Loucy (cell line): ENCODE measurements at regions not wholly inside any gene's neighbourhood (a gene's known extent, or its start where the extent isn't known, plus 50 kb on each side); places are given as distances from the start of the nearest gene placed in this dataset.

ENCODE experiments used
- H2AFZ ChIP-seq: fragments of 200-600 bp; sonication (generic); 2 replicates; pipeline ENCODE4 v1.6.0; 2016; ENCODE audit warnings: antibody characterized with exemption, mild to moderate bottlenecking, low read length, moderate library complexity
- H3F3A ChIP-seq: fragments of 200-600 bp; 2 replicates; pipeline ENCODE4 v1.6.0; 2016; ENCODE audit warnings: antibody characterized with exemption, low read depth, mild to moderate bottlenecking
- H3K27me3 ChIP-seq: fragments of 200-600 bp; sonication (generic); 2 replicates; pipeline ENCODE4 v1.6.1; 2014; ENCODE audit warnings: low read length, mild to moderate bottlenecking; ENCODE audit not compliant: insufficient read depth, poor library complexity, severe bottlenecking
- H3K36me3 ChIP-seq: fragments of 200-600 bp; sonication (generic); 2 replicates; pipeline ENCODE4 v1.6.1; 2016; ENCODE audit warnings: low read length; ENCODE audit not compliant: insufficient read depth
- H3K4me1 ChIP-seq: fragments of 200-600 bp; sonication (generic); 2 replicates; pipeline ENCODE4 v1.5.1; 2014; ENCODE audit warnings: low read length, mild to moderate bottlenecking; ENCODE audit not compliant: insufficient read depth, poor library complexity, severe bottlenecking
- H3K4me2 ChIP-seq: fragments of 200-600 bp; sonication (generic); 2 replicates; pipeline ENCODE4 v1.6.0; 2014; ENCODE audit warnings: antibody characterized with exemption, low read length, low read depth, mild to moderate bottlenecking; ENCODE audit not compliant: poor library complexity, severe bottlenecking
- H3K4me3 ChIP-seq: fragments of 200-600 bp; sonication (generic); 2 replicates; pipeline ENCODE4 v1.5.1; 2014; ENCODE audit warnings: low read length, mild to moderate bottlenecking, mixed read lengths; ENCODE audit not compliant: poor library complexity, severe bottlenecking
- H3K79me2 ChIP-seq: fragments of 200-600 bp; sonication (generic); 2 replicates; pipeline ENCODE4 v1.6.1; 2014; ENCODE audit warnings: low read length; ENCODE audit not compliant: insufficient read depth
- H3K9ac ChIP-seq: fragments of 200-600 bp; sonication (generic); 2 replicates; pipeline ENCODE4 v1.6.0; 2014; ENCODE audit warnings: mild to moderate bottlenecking, low read depth, low read length, moderate library complexity; ENCODE audit not compliant: poor library complexity, severe bottlenecking
- H3K9me2 ChIP-seq: fragments of 200-600 bp; sonication (generic); replicated peaks from 2 replicates; pipeline ENCODE4 v1.6.1; 2016; ENCODE audit warnings: low read depth, low read length, mixed read lengths
- H3K9me3 ChIP-seq: fragments of 200-600 bp; sonication (generic); 2 replicates; pipeline ENCODE4 v1.6.1; 2014; ENCODE audit warnings: mild to moderate bottlenecking, antibody characterized with exemption, low read length, low read depth; ENCODE audit not compliant: insufficient read depth
- H4K20me1 ChIP-seq: fragments of 200-600 bp; sonication (generic); 2 replicates; pipeline ENCODE4 v1.6.0; 2014; ENCODE audit warnings: antibody characterized with exemption, low read length, mild to moderate bottlenecking; ENCODE audit not compliant: insufficient read depth, poor library complexity, severe bottlenecking
- EZH2phosphoT487 ChIP-seq: fragments of 200-600 bp; IDR thresholded peaks from 2 replicates; pipeline ENCODE4 v1.6.1; 2018; ENCODE audit warnings: antibody characterized with exemption, mild to moderate bottlenecking, moderate library complexity, borderline replicate concordance
- TF ChIP-seq, protein P1 (sequence below): fragments of 200-600 bp; sonication (generic); conservative IDR thresholded peaks from 2 replicates; pipeline ENCODE4 v1.5.1; 2014; ENCODE audit warnings: mild to moderate bottlenecking, antibody characterized with exemption, low read length

DNA sequence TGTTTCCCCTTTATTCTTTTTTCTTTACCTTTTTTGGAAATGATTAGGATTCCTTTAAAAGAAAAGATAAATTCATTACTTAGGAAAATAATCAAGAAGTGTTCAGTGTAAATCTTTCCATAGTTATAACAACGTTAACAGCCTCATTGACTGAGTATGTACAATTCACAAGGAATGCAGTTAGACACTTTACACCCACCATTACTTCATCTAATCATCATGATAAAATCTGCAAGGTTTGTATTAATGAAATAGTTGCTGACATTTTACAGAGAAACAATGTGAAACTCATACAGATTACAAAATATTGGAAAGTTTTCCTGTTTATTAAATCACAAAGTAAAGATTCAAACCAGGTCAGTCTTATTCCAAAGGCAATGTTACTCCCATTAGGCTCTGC, 59.3 kb upstream of the NEGR1 start:
- no peak for TF ChIP-seq EZH2phosphoT487
- TF ChIP-seq, protein P1, sequence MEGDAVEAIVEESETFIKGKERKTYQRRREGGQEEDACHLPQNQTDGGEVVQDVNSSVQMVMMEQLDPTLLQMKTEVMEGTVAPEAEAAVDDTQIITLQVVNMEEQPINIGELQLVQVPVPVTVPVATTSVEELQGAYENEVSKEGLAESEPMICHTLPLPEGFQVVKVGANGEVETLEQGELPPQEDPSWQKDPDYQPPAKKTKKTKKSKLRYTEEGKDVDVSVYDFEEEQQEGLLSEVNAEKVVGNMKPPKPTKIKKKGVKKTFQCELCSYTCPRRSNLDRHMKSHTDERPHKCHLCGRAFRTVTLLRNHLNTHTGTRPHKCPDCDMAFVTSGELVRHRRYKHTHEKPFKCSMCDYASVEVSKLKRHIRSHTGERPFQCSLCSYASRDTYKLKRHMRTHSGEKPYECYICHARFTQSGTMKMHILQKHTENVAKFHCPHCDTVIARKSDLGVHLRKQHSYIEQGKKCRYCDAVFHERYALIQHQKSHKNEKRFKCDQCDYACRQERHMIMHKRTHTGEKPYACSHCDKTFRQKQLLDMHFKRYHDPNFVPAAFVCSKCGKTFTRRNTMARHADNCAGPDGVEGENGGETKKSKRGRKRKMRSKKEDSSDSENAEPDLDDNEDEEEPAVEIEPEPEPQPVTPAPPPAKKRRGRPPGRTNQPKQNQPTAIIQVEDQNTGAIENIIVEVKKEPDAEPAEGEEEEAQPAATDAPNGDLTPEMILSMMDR, result no peak
- Histone ChIP-seq H3K9me2 (no peaks in the 10 kb centered on the region), H3F3A (no peaks in the 10 kb centered on the region), H3K9me3 (no peaks in the 10 kb centered on the region), H3K27me3 (no peaks in the 10 kb centered on the region), H4K20me1 (no peaks in the 10 kb centered on the region), H3K4me3 (no peak overlapping the region), H3K79me2 (no peaks in the 10 kb centered on the region), H3K36me3 (no peaks in the 10 kb centered on the region), H3K4me2 (no peak overlapping the region), H3K4me1 (no peaks in the 10 kb centered on the region), H2AFZ (no peak overlapping the region), H3K9ac (no peak overlapping the region)

DNA sequence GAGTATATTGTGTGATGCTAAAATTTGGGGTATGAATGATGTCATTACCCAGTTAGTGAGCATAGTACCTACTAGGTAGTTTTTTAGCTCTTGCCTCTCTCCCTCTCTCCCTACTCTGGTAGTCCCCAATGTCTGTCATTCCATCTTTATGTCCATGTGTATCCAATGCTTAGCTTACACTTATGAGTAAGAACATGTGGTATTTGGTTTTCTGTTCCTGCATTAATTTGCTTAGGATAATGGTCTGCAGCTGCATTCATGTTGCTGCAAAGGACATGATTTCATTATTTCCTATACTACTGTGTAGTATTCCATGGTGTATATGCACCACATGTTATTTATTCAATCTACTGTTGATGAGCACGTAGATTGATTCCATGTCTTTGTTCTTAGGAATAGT, 54.4 kb upstream of the NEGR1 start:
- no peaks in the 10 kb centered on the region for H3K4me1 ChIP-seq
- TF ChIP-seq, protein P1, result no peak
- TF ChIP-seq EZH2phosphoT487, result no peak
- no peak overlapping the region for H3K9ac ChIP-seq
- no peaks in the 10 kb centered on the region for H3K79me2 ChIP-seq
- no peaks in the 10 kb centered on the region for H4K20me1 ChIP-seq
- H3K9me3 ChIP-seq, result no peaks in the 10 kb centered on the region
- H2AFZ ChIP-seq, result no peak overlapping the region
- no peaks in the 10 kb centered on the region for H3F3A ChIP-seq
- no peak overlapping the region for H3K4me2 ChIP-seq
- H3K36me3 ChIP-seq, result no peaks in the 10 kb centered on the region
- no peaks in the 10 kb centered on the region for H3K27me3 ChIP-seq
- no peak overlapping the region for H3K4me3 ChIP-seq
- no peaks in the 10 kb centered on the region for H3K9me2 ChIP-seq
